ENCODE measurements at regions not wholly inside any gene's neighbourhood (a gene's known extent, or its start where the extent isn't known, plus 50 kb on each side); places are given as distances from the start of the nearest gene placed in this dataset.

GRCh38 chr1:181190364-181191035 lies 102.0 kb downstream of the IER5 start:
- TF ChIP-seq CTCF (IDR thresholded peaks at IDR 0.05) (no peak), POLR2A (IDR thresholded peaks at IDR 0.05) (no peak)
